ENCODE measurements at regions not wholly inside any gene's neighbourhood (a gene's known extent, or its start where the extent isn't known, plus 50 kb on each side); places are given as distances from the start of the nearest gene placed in this dataset.

DNA sequence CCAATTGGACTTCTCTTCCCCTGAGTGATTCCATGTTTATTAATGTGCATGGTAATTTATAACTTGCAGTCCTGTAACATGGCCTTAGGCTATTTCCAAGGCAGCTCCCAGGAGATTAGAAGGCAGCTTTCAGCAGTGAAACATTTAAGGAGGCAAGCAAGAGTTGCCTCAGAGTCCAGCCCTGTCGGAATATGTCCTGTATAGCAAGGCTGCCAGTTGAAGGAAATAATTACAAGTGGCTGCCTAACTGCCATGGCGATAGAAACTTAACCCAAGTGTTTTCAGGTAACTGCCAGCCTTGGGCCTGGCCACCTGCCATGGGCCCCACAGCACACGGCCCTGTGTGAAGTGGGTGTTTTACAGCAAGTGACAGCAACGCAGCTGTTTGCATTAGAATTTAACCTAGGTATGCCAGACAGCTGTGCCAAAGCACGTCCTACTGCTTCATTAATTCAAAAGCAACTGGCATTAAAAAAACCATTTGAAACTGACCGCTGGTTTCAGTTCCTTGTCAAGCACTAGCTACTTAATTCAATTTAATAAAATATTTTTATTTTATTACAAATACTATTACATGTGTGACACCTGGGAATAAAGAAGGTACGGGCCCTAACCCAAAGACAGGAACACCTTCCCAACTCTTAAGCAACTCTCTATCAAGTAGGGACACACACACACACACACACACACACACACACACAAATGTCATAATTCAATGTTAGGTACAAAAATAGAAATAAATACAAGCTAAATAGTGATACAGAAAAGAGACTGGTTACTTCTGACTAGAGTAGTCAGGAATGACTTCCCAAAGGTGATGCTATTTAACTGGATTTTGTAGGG, 151.8 kb upstream of the HEY2 start:
- TF ChIP-seq POLR2A (IDR thresholded peaks at IDR 0.05; ENCODE audit: low read length), result no peak
- TF ChIP-seq GATA1 (IDR thresholded peaks at IDR 0.05; ENCODE audit: low read depth, low read length), result no peak
